WTC11 (cell line): ENCODE measurements at regions not wholly inside any gene's neighbourhood (a gene's known extent, or its start where the extent isn't known, plus 50 kb on each side); places are given as distances from the start of the nearest gene placed in this dataset.

Source experiments
- NFYB ChIP-seq: sonication (generic); formaldehyde crosslinking; conservative IDR thresholded peaks from 2 replicates; pipeline ENCODE4 v1.8.0; 2022; ENCODE audit warnings: low read depth, missing genetic modification reagents
- TEAD1 ChIP-seq: sonication (generic); formaldehyde crosslinking; IDR thresholded peaks from 2 replicates; pipeline ENCODE4 v1.8.0; 2022; ENCODE audit warnings: mild to moderate bottlenecking, missing genetic modification reagents
- TF ChIP-seq, protein P1 (sequence below): fragments of 200-600 bp; IDR thresholded peaks from 2 replicates; pipeline ENCODE4 v1.8.0; 2022; ENCODE audit warnings: antibody characterized with exemption

- TF ChIP-seq TEAD1 (CRISPR knock-in tag) (no peak), NFYB (no peak)
- TF ChIP-seq, protein P1, sequence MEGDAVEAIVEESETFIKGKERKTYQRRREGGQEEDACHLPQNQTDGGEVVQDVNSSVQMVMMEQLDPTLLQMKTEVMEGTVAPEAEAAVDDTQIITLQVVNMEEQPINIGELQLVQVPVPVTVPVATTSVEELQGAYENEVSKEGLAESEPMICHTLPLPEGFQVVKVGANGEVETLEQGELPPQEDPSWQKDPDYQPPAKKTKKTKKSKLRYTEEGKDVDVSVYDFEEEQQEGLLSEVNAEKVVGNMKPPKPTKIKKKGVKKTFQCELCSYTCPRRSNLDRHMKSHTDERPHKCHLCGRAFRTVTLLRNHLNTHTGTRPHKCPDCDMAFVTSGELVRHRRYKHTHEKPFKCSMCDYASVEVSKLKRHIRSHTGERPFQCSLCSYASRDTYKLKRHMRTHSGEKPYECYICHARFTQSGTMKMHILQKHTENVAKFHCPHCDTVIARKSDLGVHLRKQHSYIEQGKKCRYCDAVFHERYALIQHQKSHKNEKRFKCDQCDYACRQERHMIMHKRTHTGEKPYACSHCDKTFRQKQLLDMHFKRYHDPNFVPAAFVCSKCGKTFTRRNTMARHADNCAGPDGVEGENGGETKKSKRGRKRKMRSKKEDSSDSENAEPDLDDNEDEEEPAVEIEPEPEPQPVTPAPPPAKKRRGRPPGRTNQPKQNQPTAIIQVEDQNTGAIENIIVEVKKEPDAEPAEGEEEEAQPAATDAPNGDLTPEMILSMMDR: no peak
Measured at GRCh38 chr10:8640301-8640700, 585.8 kb downstream of the GATA3 start.
